Loucy (cell line): ENCODE measurements at regions not wholly inside any gene's neighbourhood (a gene's known extent, or its start where the extent isn't known, plus 50 kb on each side); places are given as distances from the start of the nearest gene placed in this dataset.

Source experiments
- H2AFZ ChIP-seq: fragments of 200-600 bp; sonication (generic); 2 replicates; pipeline ENCODE4 v1.6.0; 2016; ENCODE audit warnings: antibody characterized with exemption, mild to moderate bottlenecking, low read length, moderate library complexity
- H3F3A ChIP-seq: fragments of 200-600 bp; 2 replicates; pipeline ENCODE4 v1.6.0; 2016; ENCODE audit warnings: antibody characterized with exemption, low read depth, mild to moderate bottlenecking
- H3K27me3 ChIP-seq: fragments of 200-600 bp; sonication (generic); 2 replicates; pipeline ENCODE4 v1.6.1; 2014; ENCODE audit warnings: low read length, mild to moderate bottlenecking; ENCODE audit not compliant: insufficient read depth, poor library complexity, severe bottlenecking
- H3K36me3 ChIP-seq: fragments of 200-600 bp; sonication (generic); 2 replicates; pipeline ENCODE4 v1.6.1; 2016; ENCODE audit warnings: low read length; ENCODE audit not compliant: insufficient read depth
- H3K4me1 ChIP-seq: fragments of 200-600 bp; sonication (generic); 2 replicates; pipeline ENCODE4 v1.5.1; 2014; ENCODE audit warnings: low read length, mild to moderate bottlenecking; ENCODE audit not compliant: insufficient read depth, poor library complexity, severe bottlenecking
- H3K4me2 ChIP-seq: fragments of 200-600 bp; sonication (generic); 2 replicates; pipeline ENCODE4 v1.6.0; 2014; ENCODE audit warnings: antibody characterized with exemption, low read length, low read depth, mild to moderate bottlenecking; ENCODE audit not compliant: poor library complexity, severe bottlenecking
- H3K4me3 ChIP-seq: fragments of 200-600 bp; sonication (generic); 2 replicates; pipeline ENCODE4 v1.5.1; 2014; ENCODE audit warnings: low read length, mild to moderate bottlenecking, mixed read lengths; ENCODE audit not compliant: poor library complexity, severe bottlenecking
- H3K79me2 ChIP-seq: fragments of 200-600 bp; sonication (generic); 2 replicates; pipeline ENCODE4 v1.6.1; 2014; ENCODE audit warnings: low read length; ENCODE audit not compliant: insufficient read depth
- H3K9ac ChIP-seq: fragments of 200-600 bp; sonication (generic); 2 replicates; pipeline ENCODE4 v1.6.0; 2014; ENCODE audit warnings: mild to moderate bottlenecking, low read depth, low read length, moderate library complexity; ENCODE audit not compliant: poor library complexity, severe bottlenecking
- H3K9me2 ChIP-seq: fragments of 200-600 bp; sonication (generic); replicated peaks from 2 replicates; pipeline ENCODE4 v1.6.1; 2016; ENCODE audit warnings: low read depth, low read length, mixed read lengths
- H3K9me3 ChIP-seq: fragments of 200-600 bp; sonication (generic); 2 replicates; pipeline ENCODE4 v1.6.1; 2014; ENCODE audit warnings: mild to moderate bottlenecking, antibody characterized with exemption, low read length, low read depth; ENCODE audit not compliant: insufficient read depth
- H4K20me1 ChIP-seq: fragments of 200-600 bp; sonication (generic); 2 replicates; pipeline ENCODE4 v1.6.0; 2014; ENCODE audit warnings: antibody characterized with exemption, low read length, mild to moderate bottlenecking; ENCODE audit not compliant: insufficient read depth, poor library complexity, severe bottlenecking
- EZH2phosphoT487 ChIP-seq: fragments of 200-600 bp; IDR thresholded peaks from 2 replicates; pipeline ENCODE4 v1.6.1; 2018; ENCODE audit warnings: antibody characterized with exemption, mild to moderate bottlenecking, moderate library complexity, borderline replicate concordance
- TF ChIP-seq, protein P1 (sequence below): fragments of 200-600 bp; sonication (generic); conservative IDR thresholded peaks from 2 replicates; pipeline ENCODE4 v1.5.1; 2014; ENCODE audit warnings: mild to moderate bottlenecking, antibody characterized with exemption, low read length

DNA sequence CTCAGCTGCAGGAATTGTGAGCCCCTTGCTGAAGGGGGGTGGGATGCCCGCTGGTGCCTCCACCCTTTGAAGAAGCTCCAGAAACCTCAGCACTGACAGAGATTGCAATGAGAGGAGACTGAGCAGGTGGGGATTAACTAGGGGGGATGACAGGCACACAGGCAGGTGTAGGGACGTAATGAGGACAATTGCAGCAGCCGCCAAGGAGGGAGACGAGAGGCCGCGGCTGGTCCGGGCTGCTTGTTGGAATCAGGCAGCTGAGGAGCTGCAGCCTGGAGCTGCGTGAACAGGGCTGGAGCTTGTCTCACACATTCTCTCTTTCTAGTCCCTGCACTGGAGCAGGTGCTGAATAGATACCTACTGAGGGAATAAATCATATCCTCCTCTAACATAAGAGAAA is 122.0 kb upstream of the TCERG1L start:
- Histone ChIP-seq H3F3A (no peaks in the 10 kb centered on the region), H3K79me2 (no peaks in the 10 kb centered on the region), H4K20me1 (no peaks in the 10 kb centered on the region), H3K9me2 (no peaks in the 10 kb centered on the region), H3K27me3 (no peaks in the 10 kb centered on the region), H3K4me2 (no peak overlapping the region), H3K4me1 (no peaks in the 10 kb centered on the region), H3K9ac (no peak overlapping the region), H3K4me3 (no peak overlapping the region), H3K9me3 (peaks cover 4% of the 10 kb centered on the region; the same call in 1 of the 2 replicates), H3K36me3 (no peaks in the 10 kb centered on the region), H2AFZ (no peak overlapping the region)
- TF ChIP-seq, protein P1, sequence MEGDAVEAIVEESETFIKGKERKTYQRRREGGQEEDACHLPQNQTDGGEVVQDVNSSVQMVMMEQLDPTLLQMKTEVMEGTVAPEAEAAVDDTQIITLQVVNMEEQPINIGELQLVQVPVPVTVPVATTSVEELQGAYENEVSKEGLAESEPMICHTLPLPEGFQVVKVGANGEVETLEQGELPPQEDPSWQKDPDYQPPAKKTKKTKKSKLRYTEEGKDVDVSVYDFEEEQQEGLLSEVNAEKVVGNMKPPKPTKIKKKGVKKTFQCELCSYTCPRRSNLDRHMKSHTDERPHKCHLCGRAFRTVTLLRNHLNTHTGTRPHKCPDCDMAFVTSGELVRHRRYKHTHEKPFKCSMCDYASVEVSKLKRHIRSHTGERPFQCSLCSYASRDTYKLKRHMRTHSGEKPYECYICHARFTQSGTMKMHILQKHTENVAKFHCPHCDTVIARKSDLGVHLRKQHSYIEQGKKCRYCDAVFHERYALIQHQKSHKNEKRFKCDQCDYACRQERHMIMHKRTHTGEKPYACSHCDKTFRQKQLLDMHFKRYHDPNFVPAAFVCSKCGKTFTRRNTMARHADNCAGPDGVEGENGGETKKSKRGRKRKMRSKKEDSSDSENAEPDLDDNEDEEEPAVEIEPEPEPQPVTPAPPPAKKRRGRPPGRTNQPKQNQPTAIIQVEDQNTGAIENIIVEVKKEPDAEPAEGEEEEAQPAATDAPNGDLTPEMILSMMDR: no peak
- TF ChIP-seq EZH2phosphoT487: no peak

DNA sequence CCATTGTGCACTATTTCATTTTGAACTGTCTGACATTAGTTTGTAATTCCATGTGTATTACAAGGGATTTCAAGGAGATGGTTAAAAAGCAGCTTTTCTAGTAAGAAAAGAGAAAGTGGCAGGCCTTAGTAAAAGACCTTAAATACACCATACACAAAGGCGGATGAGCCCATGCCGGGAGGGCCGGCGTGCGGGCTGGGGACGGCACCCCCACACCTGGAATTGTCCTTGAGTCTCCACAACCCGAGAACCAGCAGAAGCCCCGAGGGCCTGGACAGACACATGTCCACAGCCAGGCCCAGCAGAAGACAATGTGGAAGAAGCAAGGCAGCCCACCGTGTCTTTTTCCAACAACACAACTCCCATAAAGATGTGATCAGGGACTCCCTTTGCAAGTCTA is 123.7 kb upstream of the TCERG1L start:
- Histone ChIP-seq H3K4me1 (no peaks in the 10 kb centered on the region), H3K36me3 (no peaks in the 10 kb centered on the region), H3K27me3 (no peaks in the 10 kb centered on the region)

DNA sequence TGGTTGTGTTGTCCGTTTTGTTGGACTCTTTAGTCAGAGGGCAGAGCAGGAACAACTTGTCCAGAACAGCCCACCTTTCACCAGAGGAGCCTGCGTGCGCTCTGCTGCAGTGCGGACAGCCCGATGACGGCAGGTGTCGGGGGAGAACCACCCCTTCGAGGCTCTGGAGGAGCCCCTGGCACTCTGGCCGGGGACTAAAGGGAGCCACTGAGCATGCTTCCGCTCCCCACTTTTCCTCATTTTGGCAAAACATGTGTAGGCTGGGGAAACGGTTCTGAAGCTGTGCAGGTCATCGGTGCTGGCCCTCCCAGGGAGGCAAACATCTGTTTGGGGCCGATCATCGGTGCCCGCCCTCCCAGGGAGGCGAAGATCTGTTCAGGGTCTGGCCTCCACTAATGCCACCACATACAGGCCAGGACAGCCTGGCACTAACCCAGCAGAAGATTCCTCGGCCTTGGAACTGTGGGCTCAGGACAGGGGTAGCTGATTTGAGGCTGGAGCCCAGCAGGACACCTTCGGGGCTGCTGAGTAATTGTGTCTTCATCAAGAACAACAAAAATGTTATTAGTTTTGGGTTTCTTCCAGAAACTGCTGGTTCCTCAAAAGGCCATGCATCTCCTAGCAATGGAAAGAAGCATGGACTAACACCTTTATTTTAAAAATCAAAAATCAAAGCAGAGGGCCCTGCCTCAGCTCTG is 124.4 kb upstream of the TCERG1L start:
- no peak overlapping the region for H3K4me3 ChIP-seq
- no peaks in the 10 kb centered on the region for H3K79me2 ChIP-seq
- H3K9ac ChIP-seq: no peak overlapping the region
- H3K9me3 ChIP-seq: peaks cover 4% of the 10 kb centered on the region; the same call in 1 of the 2 replicates
- H3K36me3 ChIP-seq: no peaks in the 10 kb centered on the region
- H3K4me1 ChIP-seq: no peaks in the 10 kb centered on the region
- no peaks in the 10 kb centered on the region for H4K20me1 ChIP-seq
- H2AFZ ChIP-seq: no peak overlapping the region
- H3K9me2 ChIP-seq: no peaks in the 10 kb centered on the region
- no peaks in the 10 kb centered on the region for H3K27me3 ChIP-seq
- H3F3A ChIP-seq: no peaks in the 10 kb centered on the region
- no peak for TF ChIP-seq EZH2phosphoT487
- TF ChIP-seq, protein P1: no peak
- H3K4me2 ChIP-seq: no peak overlapping the region

More for the DNA sequence above, 123.7 kb upstream of the TCERG1L start:
- H3K9me3 ChIP-seq: peaks cover 4% of the 10 kb centered on the region; the same call in 1 of the 2 replicates
- no peak for TF ChIP-seq EZH2phosphoT487
- TF ChIP-seq, protein P1: no peak
- H2AFZ ChIP-seq: no peak overlapping the region
- H4K20me1 ChIP-seq: no peaks in the 10 kb centered on the region
- no peaks in the 10 kb centered on the region for H3K9me2 ChIP-seq
- no peak overlapping the region for H3K4me2 ChIP-seq
- H3K79me2 ChIP-seq: no peaks in the 10 kb centered on the region
- no peak overlapping the region for H3K4me3 ChIP-seq
- H3K9ac ChIP-seq: no peak overlapping the region
- no peaks in the 10 kb centered on the region for H3F3A ChIP-seq
